PC-9 (cell line): ENCODE measurements at regions not wholly inside any gene's neighbourhood (a gene's known extent, or its start where the extent isn't known, plus 50 kb on each side); places are given as distances from the start of the nearest gene placed in this dataset.

Source experiments
- BruUV-seq: library from RNA; stranded (reverse); fragments of 400-500 nt; replicated peaks from 2 replicates; lab custom pipeline; 2021; lab: Mats Ljungman, UMichigan
- CTCF ChIA-PET: fragments of 300-600 bp; sonication (Branson Sonifier 250); formaldehyde crosslinking; loops from one replicate; lab custom pipeline; 2022; ENCODE audit warnings: antibody characterized with exemption; lab: Charles Lee
- POLR2A ChIA-PET: fragments of 300-600 bp; sonication (Branson Sonifier 250); formaldehyde crosslinking; loops from one replicate; lab custom pipeline; 2022; ENCODE audit warnings: antibody characterized with exemption; ENCODE audit not compliant: unreplicated experiment; lab: Charles Lee
- DNase-seq, 2 experiments: peaks; one replicate each; pipeline versions ENCODE4 v3.0.0 to v3.0.0-alpha.2; 2015 to 2022; ENCODE audit warnings: mixed read lengths in 1 of 2
- H2AFZ ChIP-seq: fragments of 200-600 bp; sonication (generic); 2 replicates; pipeline ENCODE4 v1.8.1; 2017; ENCODE audit warnings: antibody characterized with exemption
- H3F3A ChIP-seq: fragments of 200-600 bp; sonication (generic); 2 replicates; pipeline ENCODE4 v1.8.1; 2017; ENCODE audit warnings: antibody characterized with exemption, mild to moderate bottlenecking, low read depth; ENCODE audit not compliant: insufficient read depth
- H3K27ac ChIP-seq: fragments of 200-600 bp; sonication (generic); 2 replicates; pipeline ENCODE4 v1.6.1; 2016; ENCODE audit warnings: mixed run types
- H3K27me3 ChIP-seq: fragments of 200-600 bp; sonication (generic); 2 replicates; pipeline ENCODE4 v1.6.1; 2016; ENCODE audit warnings: low read depth, mixed run types; ENCODE audit not compliant: insufficient read depth
- H3K36me3 ChIP-seq: fragments of 200-600 bp; sonication (generic); 2 replicates; pipeline ENCODE4 v1.6.1; 2016; ENCODE audit warnings: low read depth, mixed run types
- H3K4me1 ChIP-seq: fragments of 200-600 bp; sonication (generic); replicated peaks from 2 replicates; pipeline ENCODE4 v1.6.1; 2016; ENCODE audit warnings: mixed run types; ENCODE audit not compliant: insufficient read depth
- H3K4me2 ChIP-seq: fragments of 200-600 bp; sonication (generic); 2 replicates; pipeline ENCODE4 v1.6.1; 2017; ENCODE audit warnings: mixed run types
- H3K4me3 ChIP-seq: fragments of 200-600 bp; sonication (generic); 2 replicates; pipeline ENCODE4 v1.6.1; 2016; ENCODE audit warnings: mixed run types
- H3K79me2 ChIP-seq: fragments of 200-600 bp; sonication (generic); 2 replicates; pipeline ENCODE4 v1.6.1; 2017; ENCODE audit warnings: low read depth, mixed run types
- H3K9me2 ChIP-seq: fragments of 200-600 bp; sonication (generic); 2 replicates; pipeline ENCODE4 v1.8.1; 2017; ENCODE audit warnings: mild to moderate bottlenecking; ENCODE audit not compliant: insufficient read depth
- H3K9me3 ChIP-seq: fragments of 200-600 bp; sonication (generic); 2 replicates; pipeline ENCODE4 v1.8.1; 2016; ENCODE audit warnings: low read depth; ENCODE audit not compliant: insufficient read depth
- H4K20me1 ChIP-seq: fragments of 200-600 bp; sonication (generic); 2 replicates; pipeline ENCODE4 v1.8.1; 2017; ENCODE audit not compliant: insufficient read depth
- CTCF ChIP-seq: fragments of 200-600 bp; sonication (generic); conservative IDR thresholded peaks from 2 replicates; pipeline ENCODE4 v1.6.1; 2017; ENCODE audit warnings: mixed run types, antibody characterized with exemption, mild to moderate bottlenecking, moderate library complexity
- EZH2 ChIP-seq: fragments of 200-600 bp; sonication (generic); IDR thresholded peaks from 2 replicates; pipeline ENCODE4 v1.8.0; 2017; ENCODE audit warnings: antibody characterized with exemption, low read depth
- intact Hi-C: fragments of 100-400 bp; cut with micrococcal nuclease; formaldehyde crosslinking; loops from one replicate; pipeline ENCODE4 v1.10.0; 2022; ENCODE audit not compliant: unreplicated experiment

GRCh38 chr11:131217313-131218310 is 152.8 kb upstream of the NTM start:
- DNase-seq: no peak
- Histone ChIP-seq H3K4me2 (no peak overlapping the region), H3K9me2 (no peaks in the 10 kb centered on the region), H3K4me3 (no peak overlapping the region), H3K27ac (no peak overlapping the region), H3K9me3 (no peaks in the 10 kb centered on the region), H3F3A (no peaks in the 10 kb centered on the region), H4K20me1 (no peaks in the 10 kb centered on the region), H3K36me3 (no peaks in the 10 kb centered on the region), H3K79me2 (no peaks in the 10 kb centered on the region), H3K4me1 (no peaks in the 10 kb centered on the region), H3K27me3 (peaks cover 53% of the 10 kb centered on the region), H2AFZ (no peak overlapping the region)
- TF ChIP-seq EZH2 (no peak), CTCF (peak; percentile 35; the same call in 1 of the 2 replicates)
- CTCF ChIA-PET: no interaction called here
- POLR2A ChIA-PET: no interaction called here
- no TSS peak for BruUV-seq
- intact Hi-C loops: loop anchor here (10.0 kb wide), 1 partner anchor 193 kb away; no protein-coding TSS in a partner anchor

- no peaks in the 10 kb centered on the region for H3K9me3 ChIP-seq
- H3K4me1 ChIP-seq: no peaks in the 10 kb centered on the region
- POLR2A ChIA-PET: no interaction called here
- TF ChIP-seq EZH2 (no peak), CTCF (no peak)
- H3K79me2 ChIP-seq: no peaks in the 10 kb centered on the region
- no peaks in the 10 kb centered on the region for H3K36me3 ChIP-seq
- no peaks in the 10 kb centered on the region for H3F3A ChIP-seq
- no peak overlapping the region for H3K27ac ChIP-seq
- no peaks in the 10 kb centered on the region for H3K9me2 ChIP-seq
- H4K20me1 ChIP-seq: no peaks in the 10 kb centered on the region
- peaks cover 52% of the 10 kb centered on the region for H3K27me3 ChIP-seq
- BruUV-seq: no TSS peak
- DNase-seq: no peak
- intact Hi-C loops: loop anchor here (10.0 kb wide), 1 partner anchor 194 kb away; no protein-coding TSS in a partner anchor
- H3K4me2 ChIP-seq: no peak overlapping the region
- no peak overlapping the region for H2AFZ ChIP-seq
- CTCF ChIA-PET: no interaction called here
- no peak overlapping the region for H3K4me3 ChIP-seq
Measured at GRCh38 chr11:131218542-131218941, 151.9 kb upstream of the NTM start.

- DNase-seq: peak in 1 of 2 experiments; percentile 16
- ChIA-PET POLR2A (no interaction called here), CTCF (no interaction called here)
- no peak overlapping the region for H2AFZ ChIP-seq
- no peak overlapping the region for H3K4me2 ChIP-seq
- peaks cover 57% of the 10 kb centered on the region for H3K27me3 ChIP-seq
- no peaks in the 10 kb centered on the region for H3K9me2 ChIP-seq
- H3K27ac ChIP-seq: no peak overlapping the region
- intact Hi-C loops: loop anchor here (10.0 kb wide), 1 partner anchor 195 kb away; no protein-coding TSS in a partner anchor
- TF ChIP-seq CTCF: no peak
- no peak for TF ChIP-seq EZH2
- H3K36me3 ChIP-seq: no peaks in the 10 kb centered on the region
- BruUV-seq: no TSS peak
- H3K4me3 ChIP-seq: no peak overlapping the region
- H4K20me1 ChIP-seq: no peaks in the 10 kb centered on the region
- no peaks in the 10 kb centered on the region for H3K79me2 ChIP-seq
- no peaks in the 10 kb centered on the region for H3F3A ChIP-seq
- no peaks in the 10 kb centered on the region for H3K9me3 ChIP-seq
- no peaks in the 10 kb centered on the region for H3K4me1 ChIP-seq
Measured at GRCh38 chr11:131219646-131220045, 150.8 kb upstream of the NTM start.
